ENCODE measurements at regions not wholly inside any gene's neighbourhood (a gene's known extent, or its start where the extent isn't known, plus 50 kb on each side); places are given as distances from the start of the nearest gene placed in this dataset.

DNA sequence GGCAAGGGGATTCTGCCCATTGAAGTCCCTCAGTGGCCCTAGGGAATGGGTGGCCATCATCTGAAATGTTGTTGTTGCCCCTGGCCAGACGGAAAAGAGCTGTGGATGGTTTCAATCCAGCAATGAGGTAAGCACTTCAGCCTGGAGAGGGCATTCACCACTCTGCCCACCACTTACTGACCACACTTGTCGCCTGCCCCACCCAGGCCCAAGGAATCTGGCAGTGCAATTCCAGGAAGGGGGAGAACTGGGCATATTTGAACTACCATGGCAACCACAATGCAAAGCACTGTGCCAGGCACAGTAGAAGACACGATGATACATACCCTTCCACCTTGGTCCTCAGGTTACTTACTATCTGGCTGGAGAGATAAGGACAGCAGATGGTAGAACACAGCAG is 161.6 kb downstream of the PDGFRA start:
- H3K4me3 ChIP-seq (ENCODE audit: low read depth, low read length) = no peak overlapping the region
- DNase-seq (ENCODE audit: low read depth) = no peak
- TF ChIP-seq CTCF (conservative IDR thresholded peaks at IDR 0.05; ENCODE audit: low read depth, low read length) = no peak

DNA sequence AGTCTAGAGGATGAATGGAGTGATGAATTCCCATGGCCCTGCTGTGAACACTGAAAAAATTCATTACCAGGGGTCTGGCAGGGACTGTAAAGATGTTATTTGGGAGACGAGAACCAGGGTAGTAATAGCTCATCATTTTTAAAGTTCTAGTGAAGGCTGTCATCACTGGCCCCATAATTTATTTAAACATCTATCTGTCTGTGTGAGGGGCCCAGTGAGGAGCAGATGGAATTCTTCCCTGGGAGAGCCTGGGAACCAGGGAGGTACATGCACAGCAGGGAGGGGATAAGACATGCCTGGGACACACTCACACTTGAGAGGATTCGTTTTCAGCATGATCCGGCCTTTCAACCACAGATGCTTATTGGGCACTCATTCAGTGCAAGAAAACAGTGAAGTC is 162.0 kb downstream of the PDGFRA start:
- DNase-seq (ENCODE audit: low read depth) = no peak
- no peak for TF ChIP-seq CTCF (conservative IDR thresholded peaks at IDR 0.05; ENCODE audit: low read depth, low read length)
- no peak overlapping the region for H3K4me3 ChIP-seq (ENCODE audit: low read depth, low read length)

DNA sequence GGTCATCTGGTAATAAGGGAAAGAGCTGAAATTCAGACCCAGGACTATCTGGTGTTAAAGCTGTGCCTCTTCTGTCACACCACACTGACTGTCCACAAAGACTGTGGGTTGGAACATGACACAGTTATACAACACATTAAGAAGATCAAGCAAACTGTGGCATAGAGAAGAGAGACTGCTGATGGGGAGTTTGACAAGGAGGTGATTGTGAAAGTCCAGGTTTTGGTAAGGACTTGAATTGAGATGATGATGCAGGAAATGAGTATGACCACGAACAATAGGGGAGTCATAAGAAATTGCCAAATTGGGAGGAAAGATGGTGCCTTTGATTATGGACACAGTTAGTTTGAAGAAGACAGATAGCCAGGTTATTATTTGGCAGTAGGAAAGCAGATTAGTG is 163.4 kb downstream of the PDGFRA start:
- no peak for DNase-seq (ENCODE audit: low read depth)
- TF ChIP-seq CTCF (conservative IDR thresholded peaks at IDR 0.05; ENCODE audit: low read depth, low read length) = no peak
- H3K4me3 ChIP-seq (ENCODE audit: low read depth, low read length) = no peak overlapping the region

GRCh38 chr4:54393243-54393642 is 164.2 kb downstream of the PDGFRA start:
- no peak for DNase-seq (ENCODE audit: low read depth)
- TF ChIP-seq CTCF (conservative IDR thresholded peaks at IDR 0.05; ENCODE audit: low read depth, low read length) = no peak
- H3K4me3 ChIP-seq (ENCODE audit: low read depth, low read length) = no peak overlapping the region

DNA sequence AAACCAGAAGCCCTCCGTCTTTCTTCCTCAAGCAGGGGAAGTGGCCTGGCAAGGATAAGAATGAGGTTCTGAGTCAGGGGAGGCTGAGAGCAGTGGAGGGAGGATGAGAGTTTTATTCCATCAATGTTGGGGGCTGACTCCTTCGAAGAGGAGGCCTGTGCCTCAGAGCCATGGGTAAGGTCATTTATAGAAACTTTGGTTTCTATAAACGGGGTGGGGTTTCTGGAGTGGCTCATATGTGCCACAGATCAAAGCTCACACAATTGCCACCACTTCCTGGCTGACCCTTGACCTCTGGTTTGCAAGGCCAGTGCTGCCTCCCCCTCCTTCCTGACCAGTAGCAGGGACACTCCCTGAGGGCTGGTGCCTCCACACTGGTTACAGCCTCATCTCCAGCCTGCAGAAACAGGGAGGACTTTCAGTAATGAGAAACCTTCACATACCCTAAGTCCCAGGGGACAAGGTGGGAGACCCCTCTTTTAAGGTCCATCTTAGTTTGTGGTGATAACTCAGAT is 166.0 kb downstream of the PDGFRA start:
- no peak for DNase-seq (ENCODE audit: low read depth)
- no peak for TF ChIP-seq CTCF (conservative IDR thresholded peaks at IDR 0.05; ENCODE audit: low read depth, low read length)
- H3K4me3 ChIP-seq (ENCODE audit: low read depth, low read length) = no peak overlapping the region

- no peak for DNase-seq (ENCODE audit: low read depth)
- TF ChIP-seq CTCF (conservative IDR thresholded peaks at IDR 0.05; ENCODE audit: low read depth, low read length) = no peak
- H3K4me3 ChIP-seq (ENCODE audit: low read depth, low read length) = no peak overlapping the region
Observed at GRCh38 chr4:54400188-54400587, 171.1 kb downstream of the PDGFRA start.

GRCh38 chr4:54400802-54401201 is 171.7 kb downstream of the PDGFRA start:
- H3K4me3 ChIP-seq (ENCODE audit: low read depth, low read length) = no peak overlapping the region
- TF ChIP-seq CTCF (conservative IDR thresholded peaks at IDR 0.05; ENCODE audit: low read depth, low read length) = no peak
- no peak for DNase-seq (ENCODE audit: low read depth)
